Ovary (tissue), 3 donors: ENCODE measurements at regions not wholly inside any gene's neighbourhood (a gene's known extent, or its start where the extent isn't known, plus 50 kb on each side); places are given as distances from the start of the nearest gene placed in this dataset.

Experiments used
- EP300 ChIP-seq: sonication (generic); formaldehyde crosslinking; IDR thresholded peaks from one replicate; pipeline ENCODE4 v1.6.1; 2017; ENCODE audit warnings: antibody characterized with exemption
- POLR2A ChIP-seq: fragments of 450-650 bp; IDR thresholded peaks from one replicate; pipeline ENCODE4 v1.6.1; 2017; ENCODE audit warnings: antibody characterized with exemption, mild to moderate bottlenecking, moderate library complexity
- TF ChIP-seq, protein P1 (sequence below), 3 donors: fragments of 450-650 bp in 2 of 3; fragments of 200-600 bp in 1 of 3; IDR thresholded peaks; one replicate each; pipeline versions ENCODE4 v1.5.1 to v1.8.0; 2016 to 2022; ENCODE audit warnings: antibody characterized with exemption in 3 of 3, mild to moderate bottlenecking in 1 of 3
- donor health status: DM: no; HTN: no; CAD: no.

DNA sequence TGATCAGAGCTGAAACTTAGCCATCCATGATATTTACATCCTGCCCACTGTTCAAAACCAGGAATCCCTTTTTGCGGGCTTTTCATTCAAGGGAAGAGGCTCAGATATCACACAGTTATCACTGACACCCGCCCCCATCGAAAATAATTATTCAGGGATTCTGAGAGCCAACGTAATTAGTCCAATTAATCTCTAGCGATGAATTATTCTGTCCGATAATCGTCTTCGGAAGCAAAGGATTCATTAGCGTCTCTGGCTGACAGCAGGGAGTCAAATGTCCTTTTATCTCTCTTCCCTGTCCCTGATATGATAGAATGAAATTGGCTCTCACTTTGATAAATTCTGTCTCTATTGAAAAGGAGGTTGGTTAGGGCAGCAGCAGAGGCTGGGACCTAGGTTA, 140.4 kb upstream of the IPO9 start:
- TF ChIP-seq, protein P1, sequence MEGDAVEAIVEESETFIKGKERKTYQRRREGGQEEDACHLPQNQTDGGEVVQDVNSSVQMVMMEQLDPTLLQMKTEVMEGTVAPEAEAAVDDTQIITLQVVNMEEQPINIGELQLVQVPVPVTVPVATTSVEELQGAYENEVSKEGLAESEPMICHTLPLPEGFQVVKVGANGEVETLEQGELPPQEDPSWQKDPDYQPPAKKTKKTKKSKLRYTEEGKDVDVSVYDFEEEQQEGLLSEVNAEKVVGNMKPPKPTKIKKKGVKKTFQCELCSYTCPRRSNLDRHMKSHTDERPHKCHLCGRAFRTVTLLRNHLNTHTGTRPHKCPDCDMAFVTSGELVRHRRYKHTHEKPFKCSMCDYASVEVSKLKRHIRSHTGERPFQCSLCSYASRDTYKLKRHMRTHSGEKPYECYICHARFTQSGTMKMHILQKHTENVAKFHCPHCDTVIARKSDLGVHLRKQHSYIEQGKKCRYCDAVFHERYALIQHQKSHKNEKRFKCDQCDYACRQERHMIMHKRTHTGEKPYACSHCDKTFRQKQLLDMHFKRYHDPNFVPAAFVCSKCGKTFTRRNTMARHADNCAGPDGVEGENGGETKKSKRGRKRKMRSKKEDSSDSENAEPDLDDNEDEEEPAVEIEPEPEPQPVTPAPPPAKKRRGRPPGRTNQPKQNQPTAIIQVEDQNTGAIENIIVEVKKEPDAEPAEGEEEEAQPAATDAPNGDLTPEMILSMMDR (IDR thresholded peaks at IDR 0.05) = no peak
- TF ChIP-seq POLR2A (no peak), EP300 (no peak)
